BLaER1 (cell line): ENCODE measurements at regions not wholly inside any gene's neighbourhood (a gene's known extent, or its start where the extent isn't known, plus 50 kb on each side); places are given as distances from the start of the nearest gene placed in this dataset.

Experiments used
- H3K27ac ChIP-seq: shearing (Covaris generic); formaldehyde crosslinking; 2 replicates; pipeline ENCODE4 v1.8.1; 2022
- H3K27me3 ChIP-seq: shearing (Covaris generic); formaldehyde crosslinking; 2 replicates; pipeline ENCODE4 v1.8.1; 2022
- H3K36me3 ChIP-seq: shearing (Covaris generic); formaldehyde crosslinking; 2 replicates; pipeline ENCODE4 v1.8.1; 2022
- H3K4me1 ChIP-seq: shearing (Covaris generic); formaldehyde crosslinking; 2 replicates; pipeline ENCODE4 v1.8.1; 2022
- H3K4me2 ChIP-seq: shearing (Covaris generic); formaldehyde crosslinking; 2 replicates; pipeline ENCODE4 v1.8.1; 2022
- H3K4me3 ChIP-seq: shearing (Covaris generic); formaldehyde crosslinking; 2 replicates; pipeline ENCODE4 v1.8.1; 2022
- H3K9ac ChIP-seq: shearing (Covaris generic); formaldehyde crosslinking; 2 replicates; pipeline ENCODE4 v1.8.1; 2022
- H3K9me3 ChIP-seq: shearing (Covaris generic); formaldehyde crosslinking; 2 replicates; pipeline ENCODE4 v1.8.1; 2022
- H4K20me1 ChIP-seq: shearing (Covaris generic); formaldehyde crosslinking; 2 replicates; pipeline ENCODE4 v1.8.1; 2022
- Cebpa-rat ChIP-seq: shearing (Covaris generic); IDR thresholded peaks from 2 replicates; pipeline ENCODE4 v1.8.1; 2022

DNA sequence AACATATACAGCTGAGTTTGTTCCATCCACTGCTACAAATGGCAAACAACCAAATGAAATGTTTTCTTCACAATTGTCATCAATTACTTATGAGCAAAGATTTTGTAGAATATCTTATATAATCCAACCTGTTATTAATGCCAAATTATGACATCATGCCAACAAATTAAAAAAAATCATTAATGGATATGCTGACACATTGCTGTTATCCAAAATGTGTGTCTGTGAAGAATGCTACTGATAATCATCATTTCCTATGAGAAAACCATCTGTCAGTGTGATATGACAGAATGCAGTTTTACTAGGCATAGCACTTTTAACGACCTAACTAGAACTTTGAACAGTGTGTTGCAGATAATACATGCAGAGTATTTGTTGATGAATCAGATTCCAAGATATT is 556.5 kb upstream of the KCNMB2 start:
- Histone ChIP-seq H3K27me3 (no peaks in the 10 kb centered on the region), H4K20me1 (no peaks in the 10 kb centered on the region), H3K4me3 (no peak overlapping the region), H3K36me3 (no peaks in the 10 kb centered on the region), H3K27ac (no peak overlapping the region), H3K4me1 (no peaks in the 10 kb centered on the region), H3K9ac (no peak overlapping the region), H3K9me3 (peaks cover 5% of the 10 kb centered on the region), H3K4me2 (no peak overlapping the region)
- no peak for TF ChIP-seq Cebpa-rat

DNA sequence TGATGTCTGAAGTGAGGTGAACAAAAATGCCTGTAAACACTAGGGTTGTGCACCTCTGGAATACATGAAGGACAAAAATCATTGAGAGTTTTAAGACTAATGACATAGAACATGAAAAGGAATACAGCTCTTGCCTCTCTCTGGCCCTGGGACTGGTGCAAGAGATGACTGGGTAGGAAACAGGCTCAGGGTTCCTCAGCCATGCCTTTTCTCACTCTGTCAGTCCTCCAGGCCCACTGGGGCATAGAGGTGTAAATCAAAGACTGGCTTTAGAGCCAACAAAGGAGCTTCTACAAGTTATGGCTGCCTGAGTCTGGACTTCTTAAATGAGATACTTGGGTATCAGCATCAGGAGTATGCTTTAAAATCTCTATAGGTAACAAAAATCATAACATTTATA is 554.7 kb upstream of the KCNMB2 start:
- Histone ChIP-seq H3K4me2 (no peak overlapping the region), H3K27me3 (no peaks in the 10 kb centered on the region), H3K27ac (no peak overlapping the region), H3K4me1 (no peaks in the 10 kb centered on the region), H3K4me3 (no peak overlapping the region), H4K20me1 (no peaks in the 10 kb centered on the region), H3K9me3 (no peaks in the 10 kb centered on the region), H3K9ac (no peak overlapping the region), H3K36me3 (no peaks in the 10 kb centered on the region)
- no peak for TF ChIP-seq Cebpa-rat

DNA sequence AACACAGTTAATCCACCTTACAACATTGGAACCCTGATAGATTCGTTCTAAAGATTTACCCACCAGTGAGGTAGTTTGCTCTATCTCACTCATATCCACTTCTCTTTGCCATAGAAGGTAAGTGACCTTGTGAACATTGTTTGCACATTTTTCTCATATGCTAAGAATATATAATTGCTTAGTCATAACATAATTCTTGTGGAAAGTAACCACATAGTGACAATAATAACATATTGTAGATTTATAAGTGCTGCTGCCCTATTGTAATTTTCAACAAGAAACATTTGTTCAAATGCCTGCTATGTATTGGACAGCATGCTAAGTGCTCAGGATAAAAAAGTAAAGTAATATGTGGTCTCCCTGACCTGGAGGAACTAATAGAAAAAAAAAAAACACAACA is 554.2 kb upstream of the KCNMB2 start:
- no peaks in the 10 kb centered on the region for H3K4me1 ChIP-seq
- no peak overlapping the region for H3K4me2 ChIP-seq
- no peak for TF ChIP-seq Cebpa-rat
- no peak overlapping the region for H3K9ac ChIP-seq
- H3K27me3 ChIP-seq, result no peaks in the 10 kb centered on the region
- H3K9me3 ChIP-seq, result no peaks in the 10 kb centered on the region
- no peaks in the 10 kb centered on the region for H4K20me1 ChIP-seq
- H3K36me3 ChIP-seq, result no peaks in the 10 kb centered on the region
- H3K27ac ChIP-seq, result no peak overlapping the region
- no peak overlapping the region for H3K4me3 ChIP-seq

DNA sequence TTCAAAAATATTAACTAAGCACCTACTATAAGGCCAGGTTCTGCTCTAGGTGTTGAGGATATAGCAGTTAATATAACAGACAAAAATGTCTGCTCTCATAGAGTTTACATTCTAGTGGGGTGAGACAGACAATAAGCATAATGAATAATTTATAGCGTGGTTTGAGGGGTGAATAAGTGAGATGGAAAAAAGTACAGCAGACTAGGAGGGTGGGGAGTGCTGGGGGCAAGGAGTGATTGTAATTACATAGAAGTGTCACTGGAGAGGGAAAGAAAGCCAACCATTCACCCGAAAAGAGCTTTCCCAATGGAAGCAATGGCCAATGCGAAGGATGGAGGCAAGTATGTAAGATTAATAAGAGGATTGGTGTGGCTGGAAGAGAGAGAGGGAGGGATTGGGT is 552.9 kb upstream of the KCNMB2 start:
- no peak overlapping the region for H3K27ac ChIP-seq
- no peak overlapping the region for H3K4me3 ChIP-seq
- 0 out of 2 replicates have a peak, but pooled peaks cover under 1% of the 10 kb centered on the region for H3K9me3 ChIP-seq
- no peaks in the 10 kb centered on the region for H3K4me1 ChIP-seq
- no peak for TF ChIP-seq Cebpa-rat
- no peaks in the 10 kb centered on the region for H4K20me1 ChIP-seq
- no peak overlapping the region for H3K9ac ChIP-seq
- H3K4me2 ChIP-seq, result no peak overlapping the region
- no peaks in the 10 kb centered on the region for H3K36me3 ChIP-seq
- no peaks in the 10 kb centered on the region for H3K27me3 ChIP-seq

DNA sequence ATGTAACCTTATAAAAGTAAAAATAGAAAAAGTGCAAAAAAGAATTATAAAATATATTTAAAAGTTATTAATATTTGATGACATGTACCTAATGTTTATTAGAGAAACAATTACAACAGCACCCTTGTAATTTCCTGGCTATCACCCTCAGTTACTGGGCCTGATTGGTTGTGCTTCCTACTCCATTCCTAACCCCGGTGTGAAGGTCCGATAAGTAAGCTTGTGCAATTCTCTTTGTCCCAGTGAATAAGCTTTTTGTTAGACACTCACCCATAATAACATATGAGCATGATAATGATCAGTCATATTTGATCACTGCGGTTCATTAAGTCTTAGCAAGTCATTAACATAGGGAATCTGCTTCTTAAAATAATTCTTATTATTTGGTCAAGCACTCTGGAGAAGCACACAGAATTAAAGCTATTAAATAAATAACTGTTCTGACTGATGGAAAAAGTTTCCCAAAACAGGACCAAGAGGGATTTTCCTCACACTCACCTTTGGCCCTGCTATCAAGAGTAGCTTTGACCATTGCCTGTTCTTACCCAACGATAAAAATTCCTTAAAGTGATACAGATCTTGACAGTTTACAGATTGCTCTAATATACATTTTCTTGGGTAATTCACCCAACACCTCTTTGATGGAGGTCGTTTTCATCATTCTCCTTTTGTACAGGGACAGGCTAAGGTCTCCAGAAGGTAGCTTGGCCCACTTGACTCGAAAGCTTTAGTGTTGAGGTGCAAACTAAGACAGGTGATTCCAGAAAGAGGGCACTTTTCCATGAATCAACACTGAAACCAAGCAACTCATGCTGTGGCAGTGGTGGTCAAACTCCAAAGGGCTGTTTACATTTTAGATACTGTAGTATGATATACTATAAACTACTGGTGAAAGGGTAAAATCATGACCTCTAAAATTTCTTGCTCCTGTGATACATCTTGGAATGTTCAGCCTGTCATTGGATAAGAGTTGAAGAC is 543.0 kb upstream of the KCNMB2 start:
- no peak overlapping the region for H3K4me3 ChIP-seq
- H3K27me3 ChIP-seq, result no peaks in the 10 kb centered on the region
- H3K4me2 ChIP-seq, result no peak overlapping the region
- H3K9ac ChIP-seq, result no peak overlapping the region
- H3K4me1 ChIP-seq, result no peaks in the 10 kb centered on the region; the same call in 1 of the 2 replicates
- H3K36me3 ChIP-seq, result 0 out of 2 replicates have a peak, but pooled peaks cover 4% of the 10 kb centered on the region
- H4K20me1 ChIP-seq, result no peaks in the 10 kb centered on the region
- H3K9me3 ChIP-seq, result peaks cover 15% of the 10 kb centered on the region
- H3K27ac ChIP-seq, result no peak overlapping the region
- TF ChIP-seq Cebpa-rat, result no peak

DNA sequence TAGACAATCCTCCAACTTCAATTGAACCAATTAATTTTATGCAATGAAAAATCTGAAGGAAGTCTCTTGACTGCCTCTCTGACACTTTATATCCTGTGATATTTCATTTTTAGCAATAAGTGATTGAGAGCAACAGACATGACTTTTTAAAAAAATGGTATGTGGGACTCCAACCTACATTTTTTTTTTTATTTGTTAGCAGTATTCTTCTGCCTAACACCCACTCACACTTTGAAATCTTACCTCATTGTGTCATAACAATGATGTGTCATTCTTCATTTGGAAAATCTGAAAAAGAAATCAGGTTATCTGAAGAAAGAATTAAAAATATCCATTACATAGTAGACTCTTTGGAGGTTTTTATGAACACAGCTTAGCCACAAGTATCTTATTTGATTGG is 541.3 kb upstream of the KCNMB2 start:
- Histone ChIP-seq H3K4me3 (no peak overlapping the region), H3K4me2 (no peak overlapping the region), H3K27me3 (no peaks in the 10 kb centered on the region), H4K20me1 (no peaks in the 10 kb centered on the region), H3K9ac (no peak overlapping the region), H3K27ac (no peak overlapping the region), H3K36me3 (0 out of 2 replicates have a peak, but pooled peaks cover 4% of the 10 kb centered on the region), H3K4me1 (no peaks in the 10 kb centered on the region; the same call in 1 of the 2 replicates), H3K9me3 (peaks cover 20% of the 10 kb centered on the region)
- TF ChIP-seq Cebpa-rat, result no peak

DNA sequence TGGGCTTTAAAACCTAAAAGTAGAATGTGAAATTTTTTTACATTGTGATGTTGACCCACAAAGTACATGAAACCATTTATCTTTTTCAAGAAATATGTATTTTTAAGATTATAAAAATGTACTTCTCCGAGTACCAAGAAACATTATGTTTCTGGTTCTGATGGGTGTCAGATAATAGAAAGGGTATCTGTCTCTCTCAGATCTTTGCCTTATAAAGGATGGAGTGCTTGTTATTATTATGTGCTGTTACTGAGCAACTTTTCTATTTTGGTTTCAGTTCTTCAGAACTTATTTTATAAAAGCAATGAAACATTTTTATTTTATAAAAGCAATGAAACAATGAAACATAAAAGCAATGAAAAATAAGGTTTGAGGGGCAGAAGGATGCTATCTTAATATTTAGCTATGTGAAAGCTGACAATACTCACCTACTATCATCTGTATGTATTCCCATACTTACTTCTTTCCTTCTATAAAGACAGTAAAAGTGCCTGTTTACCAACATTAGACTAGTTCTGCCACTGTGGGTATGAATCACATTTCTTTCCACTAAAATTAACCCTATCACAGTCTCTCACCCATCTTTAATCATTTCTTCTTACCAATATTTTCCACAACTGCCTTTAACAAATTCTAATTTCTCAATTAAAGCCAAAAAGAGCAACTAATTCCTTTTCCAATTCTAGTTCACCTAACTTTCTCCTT is 540.7 kb upstream of the KCNMB2 start:
- Histone ChIP-seq H3K4me1 (no peaks in the 10 kb centered on the region; the same call in 1 of the 2 replicates), H3K36me3 (0 out of 2 replicates have a peak, but pooled peaks cover 4% of the 10 kb centered on the region), H3K9me3 (peaks cover 25% of the 10 kb centered on the region), H3K27me3 (no peaks in the 10 kb centered on the region), H3K27ac (no peak overlapping the region), H3K4me3 (no peak overlapping the region), H4K20me1 (no peaks in the 10 kb centered on the region), H3K9ac (no peak overlapping the region), H3K4me2 (no peak overlapping the region)
- TF ChIP-seq Cebpa-rat, result no peak

DNA sequence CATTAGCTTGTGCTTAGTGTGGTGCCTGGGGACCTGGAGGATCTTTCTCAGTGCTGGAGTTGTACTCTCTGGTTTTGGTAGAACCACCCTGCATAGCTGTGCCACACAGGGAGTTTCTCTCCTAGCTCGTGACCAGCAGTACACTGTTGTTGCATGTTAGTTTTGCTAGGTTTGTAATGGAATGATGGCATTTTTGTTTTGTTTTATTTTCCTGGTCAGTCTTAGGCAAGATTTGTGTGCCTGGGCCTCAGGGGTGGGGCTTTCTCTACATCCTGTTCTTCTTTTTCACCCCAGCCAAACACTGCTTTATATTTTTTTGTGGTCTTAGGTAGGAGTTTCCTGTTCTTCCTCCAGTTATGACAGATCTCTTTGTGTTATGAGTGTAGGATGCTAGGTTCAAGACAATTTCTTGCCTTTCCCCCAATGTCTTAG is 534.5 kb upstream of the KCNMB2 start:
- Histone ChIP-seq H3K4me3 (no peak overlapping the region), H3K27ac (no peak overlapping the region), H3K9ac (no peak overlapping the region), H3K9me3 (peaks cover 38% of the 10 kb centered on the region), H3K27me3 (no peaks in the 10 kb centered on the region), H3K4me2 (no peak overlapping the region), H3K4me1 (peaks cover 6% of the 10 kb centered on the region; the same call in 1 of the 2 replicates), H4K20me1 (no peaks in the 10 kb centered on the region), H3K36me3 (no peaks in the 10 kb centered on the region)
- no peak for TF ChIP-seq Cebpa-rat

DNA sequence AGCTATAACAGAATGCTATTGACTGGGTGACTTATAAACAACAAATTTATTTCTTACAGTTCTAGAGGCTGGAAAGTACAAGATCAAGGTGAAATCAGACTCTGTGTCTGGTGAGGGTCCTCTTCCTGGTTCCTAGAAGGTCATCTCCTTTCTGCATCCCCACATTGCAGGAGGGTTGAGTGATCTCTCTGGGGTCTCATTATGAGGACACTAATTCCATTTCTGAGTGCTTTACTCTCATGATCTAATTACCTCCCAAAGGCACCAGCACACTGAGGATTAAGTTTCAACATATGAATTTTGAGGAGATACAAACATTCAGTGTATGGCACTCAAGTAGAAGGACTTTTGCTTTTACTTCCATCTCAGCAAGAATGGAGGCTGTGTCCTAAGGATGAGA is 534.1 kb upstream of the KCNMB2 start:
- H3K4me3 ChIP-seq, result no peak overlapping the region
- peaks cover 6% of the 10 kb centered on the region; the same call in 1 of the 2 replicates for H3K4me1 ChIP-seq
- no peak overlapping the region for H3K4me2 ChIP-seq
- no peaks in the 10 kb centered on the region for H3K27me3 ChIP-seq
- H3K27ac ChIP-seq, result no peak overlapping the region
- no peak overlapping the region for H3K9ac ChIP-seq
- no peak for TF ChIP-seq Cebpa-rat
- H3K36me3 ChIP-seq, result no peaks in the 10 kb centered on the region
- no peaks in the 10 kb centered on the region for H4K20me1 ChIP-seq
- peaks cover 38% of the 10 kb centered on the region for H3K9me3 ChIP-seq

DNA sequence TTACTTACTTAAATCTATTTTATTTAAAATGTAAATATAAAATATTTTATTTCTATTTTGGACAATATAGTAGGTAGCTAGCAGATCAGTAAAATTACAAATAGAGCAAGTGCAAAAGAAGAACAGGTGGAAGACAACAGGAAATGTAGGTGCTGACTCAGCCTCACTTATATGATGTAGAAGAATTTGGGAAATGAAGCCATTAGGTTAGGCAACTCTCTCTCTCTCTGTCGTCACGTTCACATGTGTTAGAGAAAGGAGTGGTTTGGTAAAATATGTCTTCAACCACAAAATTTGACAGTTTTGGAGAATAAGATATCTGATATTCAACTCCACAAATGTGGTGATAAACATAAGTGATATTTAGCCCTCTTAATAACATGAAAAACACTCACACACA is 532.5 kb upstream of the KCNMB2 start:
- H3K4me3 ChIP-seq, result no peak overlapping the region
- H3K4me2 ChIP-seq, result no peak overlapping the region
- H3K9ac ChIP-seq, result no peak overlapping the region
- no peak for TF ChIP-seq Cebpa-rat
- no peaks in the 10 kb centered on the region for H3K36me3 ChIP-seq
- no peaks in the 10 kb centered on the region for H3K27me3 ChIP-seq
- H4K20me1 ChIP-seq, result no peaks in the 10 kb centered on the region
- H3K4me1 ChIP-seq, result peaks cover 6% of the 10 kb centered on the region; the same call in 1 of the 2 replicates
- no peak overlapping the region for H3K27ac ChIP-seq
- peaks cover 38% of the 10 kb centered on the region for H3K9me3 ChIP-seq
